Adrenal gland (tissue), 9 donors: ENCODE measurements at regions not wholly inside any gene's neighbourhood (a gene's known extent, or its start where the extent isn't known, plus 50 kb on each side); places are given as distances from the start of the nearest gene placed in this dataset.

Experiments
- DNase-seq, 7 donors: peaks; one replicate each; pipeline ENCODE4 v3.0.0-alpha.2; 2019 to 2020
- H3K27ac ChIP-seq, 5 donors: fragments of 200-600 bp; sonication (generic) in 4 of 5; 1 replicate in 3 of 5; 2 replicates in 2 of 5; pipeline versions ENCODE4 v1.5.1 to v1.8.0; 2016 to 2020; ENCODE audit warnings: mild to moderate bottlenecking in 1 of 5
- H3K27me3 ChIP-seq: fragments of 200-600 bp; 2 replicates; pipeline ENCODE4 v1.8.0; 2021
- H3K36me3 ChIP-seq, 2 donors: fragments of 200-600 bp; replicated peaks in 1 of 2; 1 replicate in 1 of 2; 2 replicates in 1 of 2; pipeline versions ENCODE4 v1.5.1 to v1.8.0; 2018 to 2022
- H3K4me1 ChIP-seq, 2 donors: fragments of 200-600 bp; replicated peaks in 1 of 2; 1 replicate in 1 of 2; 2 replicates in 1 of 2; pipeline versions ENCODE4 v1.5.1 to v1.8.0; 2018 to 2021
- H3K4me3 ChIP-seq, 4 donors: fragments of 200-600 bp; sonication (generic) in 3 of 4; one replicate each; pipeline ENCODE4 v1.5.1; 2016 to 2018
- H3K9me3 ChIP-seq, 3 donors: fragments of 200-600 bp; sonication (generic) in 1 of 3; replicated peaks in 1 of 3; 1 replicate in 2 of 3; 2 replicates in 1 of 3; pipeline versions ENCODE4 v1.5.1 to v1.8.0; 2016 to 2021
- CTCF ChIP-seq, 6 experiments: fragments of 450-650 bp in 4 of 6; fragments of 200-600 bp in 2 of 6; sonication (generic) in 1 of 6; IDR thresholded peaks; 1 replicate in 5 of 6; 2 replicates in 1 of 6; pipeline versions ENCODE4 v1.5.1 to v1.8.0; 2016 to 2021; ENCODE audit warnings: antibody characterized with exemption in 6 of 6, mild to moderate bottlenecking in 2 of 6, moderate library complexity in 1 of 6
- POLR2A ChIP-seq, 2 donors: fragments of 450-650 bp; IDR thresholded peaks; one replicate each; pipeline ENCODE4 v1.6.1; 2017; ENCODE audit warnings: antibody characterized with exemption in 2 of 2, mild to moderate bottlenecking in 2 of 2, moderate library complexity in 1 of 2
- WGBS, 4 donors: extraction: QIAGEN DNeasy Blood & Tissue Kit in 2 of 4; methylation state at CpG; one replicate each; pipeline versions ENCODE4 v1.1.5 to v1.1.7; 2013 to 2017; 5-methylcytosine and 5-hydroxymethylcytosine counted together
- intact Hi-C, 2 donors: fragments of 100-400 bp; cut with DNase I; formaldehyde crosslinking; loops; one replicate each; pipeline versions ENCODE4 v1.14.1 to v1.15.0; 2022 to 2023
- donor health status: healthy with polysubstance abuse.
- donor health status: Bipolar disorder and iron deficiency.
- donor health status: DM: yes; HTN: yes; CAD: no.
- donor health status: DM: no; HTN: no; CAD: no.
- donor health status: DM: no; HTN: no; CAD: no.

- Histone ChIP-seq H3K27ac (no peak overlapping the region), H3K9me3 (no peaks in the 10 kb centered on the region), H3K36me3 (no peaks in the 10 kb centered on the region), H3K4me3 (no peak overlapping the region), H3K27me3 (no peaks in the 10 kb centered on the region), H3K4me1 (no peaks in the 10 kb centered on the region)
- TF ChIP-seq CTCF (IDR thresholded peaks at IDR 0.05) (no peak), POLR2A (IDR thresholded peaks at IDR 0.05) (no peak)
- no peak for DNase-seq
- intact Hi-C loops, result no loop called here
Measured at GRCh38 chr1:168980656-168981055, 125.8 kb upstream of the ATP1B1 start.

GRCh38 chr1:168982778-168983177, 123.7 kb upstream of the ATP1B1 start:
- H3K27ac ChIP-seq, result no peak overlapping the region
- intact Hi-C loops, result no loop called here
- DNase-seq, result no peak
- H3K9me3 ChIP-seq, result no peaks in the 10 kb centered on the region
- WGBS, 4 donors, result 67 to 84% (median 81%) methylated on average over 4 of the region's 4 CpGs
- H3K36me3 ChIP-seq, result no peaks in the 10 kb centered on the region
- no peaks in the 10 kb centered on the region for H3K4me1 ChIP-seq
- no peak for TF ChIP-seq CTCF (IDR thresholded peaks at IDR 0.05)
- TF ChIP-seq POLR2A (IDR thresholded peaks at IDR 0.05), result no peak
- H3K27me3 ChIP-seq, result no peaks in the 10 kb centered on the region
- no peak overlapping the region for H3K4me3 ChIP-seq

- intact Hi-C loops, result no loop called here
- no peaks in the 10 kb centered on the region for H3K36me3 ChIP-seq
Measured at GRCh38 chr1:168987330-168987729, 119.2 kb upstream of the ATP1B1 start.

DNA sequence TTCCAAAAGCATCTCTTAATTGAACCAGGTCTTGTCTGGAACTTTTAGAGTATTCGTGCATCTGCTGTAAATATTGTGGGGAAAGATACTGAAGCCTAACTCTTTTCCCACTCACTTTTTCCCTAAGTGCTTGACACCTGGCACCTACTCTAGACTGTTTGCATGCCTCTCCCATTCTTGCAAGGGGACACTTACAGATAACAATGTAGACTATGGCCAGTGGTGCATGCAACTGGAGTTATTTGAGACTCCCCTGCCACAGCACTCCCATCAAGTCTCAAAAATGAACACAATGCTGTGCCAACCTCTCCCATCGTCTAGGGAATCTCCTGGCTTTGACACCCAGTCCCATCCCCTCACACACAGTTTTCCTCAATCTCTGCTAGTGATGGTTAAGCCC, 118.6 kb upstream of the ATP1B1 start:
- Histone ChIP-seq H3K4me1 (no peaks in the 10 kb centered on the region), H3K27ac (no peak overlapping the region), H3K4me3 (no peak overlapping the region), H3K9me3 (peaks cover 0 to 4% (median 0%) of the 10 kb centered on the region in 3 donors), H3K36me3 (no peaks in the 10 kb centered on the region), H3K27me3 (no peaks in the 10 kb centered on the region)
- TF ChIP-seq CTCF (IDR thresholded peaks at IDR 0.05) (no peak), POLR2A (IDR thresholded peaks at IDR 0.05) (no peak)
- 79 to 90% (median 88%) methylated on average over 2 of the region's 2 CpGs for WGBS, 4 donors
- intact Hi-C loops, result no loop called here
- no peak for DNase-seq

More at GRCh38 chr1:168987330-168987729, 119.2 kb upstream of the ATP1B1 start:
- H3K27ac ChIP-seq, result no peak overlapping the region
- no peaks in the 10 kb centered on the region for H3K4me1 ChIP-seq
- no peak for DNase-seq
- no peaks in the 10 kb centered on the region for H3K27me3 ChIP-seq
- peaks cover 0 to 4% (median 0%) of the 10 kb centered on the region in 3 donors for H3K9me3 ChIP-seq
- TF ChIP-seq POLR2A (IDR thresholded peaks at IDR 0.05) (no peak), CTCF (IDR thresholded peaks at IDR 0.05) (no peak)
- no peak overlapping the region for H3K4me3 ChIP-seq
- 81 to 92% (median 88%) methylated on average over 4 of the region's 4 CpGs for WGBS, 4 donors
